DOHH2 (cell line): ENCODE measurements at regions not wholly inside any gene's neighbourhood (a gene's known extent, or its start where the extent isn't known, plus 50 kb on each side); places are given as distances from the start of the nearest gene placed in this dataset.
"Not testable (repeated sequence)": the region's sequence is repeated elsewhere in the genome, so short reads cannot be mapped to it uniquely, and the experiment has no call there.

Source experiments
- H3F3A ChIP-seq: fragments of 200-600 bp; sonication (generic), shearing (Covaris generic); 2 replicates; pipeline ENCODE4 v1.6.0; 2016; ENCODE audit warnings: antibody characterized with exemption, mild to moderate bottlenecking; ENCODE audit not compliant: control insufficient read depth, insufficient read depth
- H3K27ac ChIP-seq: fragments of 200-600 bp; sonication (generic); 2 replicates; pipeline ENCODE4 v1.5.1; 2014; ENCODE audit warnings: low read depth, mild to moderate bottlenecking, low read length, moderate library complexity
- H3K27me3 ChIP-seq: fragments of 200-600 bp; sonication (generic); 2 replicates; pipeline ENCODE4 v1.6.1; 2014; ENCODE audit warnings: mild to moderate bottlenecking, low read length, mixed read lengths; ENCODE audit not compliant: control insufficient read depth
- H3K36me3 ChIP-seq: fragments of 200-600 bp; sonication (generic); 2 replicates; pipeline ENCODE4 v1.6.1; 2014; ENCODE audit warnings: mild to moderate bottlenecking, low read length, moderate library complexity, mixed read lengths; ENCODE audit not compliant: control insufficient read depth
- H3K4me1 ChIP-seq: fragments of 200-600 bp; sonication (generic); 2 replicates; pipeline ENCODE4 v1.6.1; 2014; ENCODE audit warnings: mild to moderate bottlenecking, low read length, mixed read lengths; ENCODE audit not compliant: control insufficient read depth
- H3K4me2 ChIP-seq: fragments of 200-600 bp; sonication (generic); 2 replicates; pipeline ENCODE4 v1.6.0; 2014; ENCODE audit warnings: mild to moderate bottlenecking, low read length, moderate library complexity
- H3K4me3 ChIP-seq: fragments of 200-600 bp; sonication (generic); 2 replicates; pipeline ENCODE4 v1.5.1; 2014; ENCODE audit warnings: mild to moderate bottlenecking, low read length, mixed read lengths
- H3K79me2 ChIP-seq: fragments of 200-600 bp; sonication (generic); 2 replicates; pipeline ENCODE4 v1.6.1; 2014; ENCODE audit warnings: mild to moderate bottlenecking, low read length, mixed read lengths; ENCODE audit not compliant: control insufficient read depth
- H3K9me2 ChIP-seq: fragments of 200-600 bp; sonication (generic); replicated peaks from 2 replicates; pipeline ENCODE4 v1.6.1; 2014; ENCODE audit warnings: mild to moderate bottlenecking, low read length, mixed read lengths; ENCODE audit not compliant: control insufficient read depth
- H3K9me3 ChIP-seq: fragments of 200-600 bp; sonication (generic); 2 replicates; pipeline ENCODE4 v1.6.1; 2014; ENCODE audit warnings: antibody characterized with exemption, low read length, mixed read lengths; ENCODE audit not compliant: control insufficient read depth, insufficient read depth
- H4K20me1 ChIP-seq: fragments of 200-600 bp; sonication (generic); 2 replicates; pipeline ENCODE4 v1.6.0; 2014; ENCODE audit warnings: low read depth, mild to moderate bottlenecking, antibody characterized with exemption, low read length, moderate library complexity; ENCODE audit not compliant: control insufficient read depth, insufficient read depth
- CTCF ChIP-seq: fragments of 200-600 bp; sonication (generic); IDR thresholded peaks from one replicate; pipeline ENCODE4 v1.5.1; 2014; ENCODE audit warnings: antibody characterized with exemption, mild to moderate bottlenecking, low read depth, low read length; ENCODE audit not compliant: poor library complexity, severe bottlenecking
- EZH2phosphoT487 ChIP-seq: fragments of 200-600 bp; sonication (generic); IDR thresholded peaks from 2 replicates; pipeline ENCODE4 v1.6.1; 2017; ENCODE audit warnings: borderline replicate concordance, mild to moderate bottlenecking, antibody characterized with exemption, low read length, moderate library complexity, mixed read lengths

DNA sequence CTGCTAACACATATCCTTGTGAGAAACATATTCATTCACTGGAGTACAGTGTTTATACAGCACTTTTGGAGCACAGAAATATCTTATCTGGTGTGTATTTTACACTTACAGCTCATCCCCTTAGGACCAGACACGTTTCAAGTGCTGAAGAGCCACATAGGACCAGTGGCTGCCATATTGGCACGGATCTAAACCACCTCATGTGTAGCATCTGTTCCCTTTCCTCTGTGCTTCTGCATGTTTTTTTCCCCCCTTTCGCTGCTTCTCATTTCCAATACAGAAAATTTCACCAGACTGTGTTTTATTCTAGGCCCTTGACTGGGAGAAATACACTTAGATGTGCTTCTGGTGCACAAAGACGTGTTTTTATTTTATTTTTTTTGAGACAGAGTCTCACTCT lies 69.7 kb upstream of the RBMX start:
- H3K9me3 ChIP-seq: no peaks in the 10 kb centered on the region
- H3K79me2 ChIP-seq: no peaks in the 10 kb centered on the region
- no peaks in the 10 kb centered on the region for H3K4me1 ChIP-seq
- H3K27ac ChIP-seq: no peak overlapping the region
- H3K27me3 ChIP-seq: no peaks in the 10 kb centered on the region
- no peak overlapping the region for H3K4me3 ChIP-seq
- H3K4me2 ChIP-seq: no peak overlapping the region
- H4K20me1 ChIP-seq: no peaks in the 10 kb centered on the region
- H3F3A ChIP-seq: no peaks in the 10 kb centered on the region
- TF ChIP-seq EZH2phosphoT487: no peak
- TF ChIP-seq CTCF: no peak
- no peaks in the 10 kb centered on the region for H3K36me3 ChIP-seq
- no peaks in the 10 kb centered on the region for H3K9me2 ChIP-seq

- TF ChIP-seq EZH2phosphoT487 (no peak), CTCF (no peak)
- no peaks in the 10 kb centered on the region for H3F3A ChIP-seq
- H3K9me2 ChIP-seq: no peaks in the 10 kb centered on the region
- H3K4me3 ChIP-seq: no peak overlapping the region
- no peaks in the 10 kb centered on the region for H3K9me3 ChIP-seq
- no peaks in the 10 kb centered on the region for H3K79me2 ChIP-seq
- H3K27ac ChIP-seq: no peak overlapping the region
- H4K20me1 ChIP-seq: no peaks in the 10 kb centered on the region
- no peaks in the 10 kb centered on the region for H3K27me3 ChIP-seq
- H3K36me3 ChIP-seq: no peaks in the 10 kb centered on the region
- no peak overlapping the region for H3K4me2 ChIP-seq
- no peaks in the 10 kb centered on the region for H3K4me1 ChIP-seq
Observed at GRCh38 chrX:136941396-136942337, 61.1 kb upstream of the RBMX start.

DNA sequence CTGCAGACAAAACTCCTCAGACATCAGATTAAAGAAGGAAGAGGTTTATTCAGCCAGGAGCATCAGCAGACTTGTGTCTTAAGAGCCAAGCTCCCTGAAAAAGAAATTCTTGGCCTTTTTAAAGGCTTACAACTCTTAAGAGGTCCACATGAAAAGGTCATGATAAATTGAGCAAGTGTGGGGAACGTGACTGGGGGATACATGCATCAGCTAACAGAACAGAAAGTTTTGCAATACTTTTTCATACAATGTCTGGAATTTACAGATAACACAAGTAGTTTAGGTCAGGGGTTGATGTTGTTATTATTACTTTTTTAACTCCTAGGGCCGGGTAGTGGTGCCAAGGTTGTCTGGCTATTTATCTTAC lies 55.6 kb upstream of the RBMX start:
- Histone ChIP-seq H3K9me3 (no peaks in the 10 kb centered on the region), H3K79me2 (no peaks in the 10 kb centered on the region), H3K27me3 (no peaks in the 10 kb centered on the region), H3K36me3 (no peaks in the 10 kb centered on the region), H3K4me1 (no peaks in the 10 kb centered on the region), H3K27ac (no peak overlapping the region), H4K20me1 (no peaks in the 10 kb centered on the region), H3K9me2 (no peaks in the 10 kb centered on the region), H3K4me2 (no peak overlapping the region), H3K4me3 (no peak overlapping the region), H3F3A (no peaks in the 10 kb centered on the region)
- TF ChIP-seq CTCF (no peak), EZH2phosphoT487 (no peak)

DNA sequence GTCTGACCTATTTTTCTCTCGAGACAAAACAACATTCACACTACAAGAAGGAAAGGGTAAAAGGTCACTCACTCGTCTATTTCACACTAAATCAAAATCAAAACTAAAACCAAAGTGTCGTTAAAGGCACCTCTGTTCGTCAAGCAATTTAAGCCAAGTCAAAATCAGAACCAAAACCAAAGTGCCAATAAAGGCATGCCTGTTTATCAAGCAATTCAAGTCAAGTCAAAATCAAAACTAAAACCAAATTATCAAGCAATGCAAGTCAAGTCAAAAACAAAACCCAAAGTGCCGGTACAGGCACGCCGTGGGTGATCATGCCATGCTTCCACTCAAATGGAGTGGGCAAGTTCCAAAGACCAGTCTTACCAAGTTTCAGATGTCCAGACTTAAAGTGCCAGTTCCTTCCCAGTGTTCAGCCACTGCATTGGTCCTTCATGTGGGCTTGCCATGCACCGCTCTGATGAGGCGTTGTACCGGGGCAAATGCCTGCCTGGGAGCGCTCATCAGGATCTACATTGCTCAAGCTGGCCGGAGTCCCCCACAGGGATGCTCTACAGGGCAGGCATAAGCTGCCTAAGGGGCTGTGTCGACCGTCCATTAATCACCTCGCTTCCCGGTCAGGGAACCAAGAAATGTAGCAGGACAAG lies 55.1 kb upstream of the RBMX start:
- not testable (repeated sequence) for H4K20me1 ChIP-seq, H3K9me2 ChIP-seq, H3K79me2 ChIP-seq, H3K36me3 ChIP-seq, H3K27me3 ChIP-seq, H3K4me3 ChIP-seq, H3K9me3 ChIP-seq, H3K4me2 ChIP-seq, H3K27ac ChIP-seq, H3K4me1 ChIP-seq, H3F3A ChIP-seq

GRCh38 chrX:136934652-136935051 lies 54.1 kb upstream of the RBMX start:
- not testable (repeated sequence) for H3K4me2 ChIP-seq, H3K79me2 ChIP-seq, H3F3A ChIP-seq, H3K4me1 ChIP-seq, H4K20me1 ChIP-seq, H3K27ac ChIP-seq, H3K4me3 ChIP-seq, H3K9me3 ChIP-seq, H3K9me2 ChIP-seq, H3K36me3 ChIP-seq, H3K27me3 ChIP-seq
